ENCODE measurements at regions not wholly inside any gene's neighbourhood (a gene's known extent, or its start where the extent isn't known, plus 50 kb on each side); places are given as distances from the start of the nearest gene placed in this dataset.

DNA sequence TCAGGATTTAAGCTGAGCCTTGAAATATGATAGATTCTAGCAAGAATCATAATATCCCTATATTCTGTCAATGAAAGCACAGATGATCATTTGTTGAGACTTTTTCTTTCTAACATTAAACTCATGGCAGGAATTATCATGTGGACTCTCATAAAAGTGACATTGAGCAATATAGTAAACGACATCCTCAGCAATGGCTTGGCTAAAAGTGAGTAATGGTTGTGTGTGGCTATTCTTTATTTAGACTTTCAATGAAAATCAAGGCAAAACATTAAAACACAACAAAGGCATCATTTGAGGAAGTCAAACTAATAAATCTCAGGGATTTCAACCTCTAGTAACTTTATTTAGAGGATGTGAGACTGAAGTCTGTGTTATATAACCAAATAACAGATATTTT is 257.8 kb upstream of the ADGRL4 start:
- TF ChIP-seq POLR2A (IDR thresholded peaks at IDR 0.05) (no peak), POLR2AphosphoS5 (IDR thresholded peaks at IDR 0.05) (no peak)
- TF ChIP-seq, protein P1, sequence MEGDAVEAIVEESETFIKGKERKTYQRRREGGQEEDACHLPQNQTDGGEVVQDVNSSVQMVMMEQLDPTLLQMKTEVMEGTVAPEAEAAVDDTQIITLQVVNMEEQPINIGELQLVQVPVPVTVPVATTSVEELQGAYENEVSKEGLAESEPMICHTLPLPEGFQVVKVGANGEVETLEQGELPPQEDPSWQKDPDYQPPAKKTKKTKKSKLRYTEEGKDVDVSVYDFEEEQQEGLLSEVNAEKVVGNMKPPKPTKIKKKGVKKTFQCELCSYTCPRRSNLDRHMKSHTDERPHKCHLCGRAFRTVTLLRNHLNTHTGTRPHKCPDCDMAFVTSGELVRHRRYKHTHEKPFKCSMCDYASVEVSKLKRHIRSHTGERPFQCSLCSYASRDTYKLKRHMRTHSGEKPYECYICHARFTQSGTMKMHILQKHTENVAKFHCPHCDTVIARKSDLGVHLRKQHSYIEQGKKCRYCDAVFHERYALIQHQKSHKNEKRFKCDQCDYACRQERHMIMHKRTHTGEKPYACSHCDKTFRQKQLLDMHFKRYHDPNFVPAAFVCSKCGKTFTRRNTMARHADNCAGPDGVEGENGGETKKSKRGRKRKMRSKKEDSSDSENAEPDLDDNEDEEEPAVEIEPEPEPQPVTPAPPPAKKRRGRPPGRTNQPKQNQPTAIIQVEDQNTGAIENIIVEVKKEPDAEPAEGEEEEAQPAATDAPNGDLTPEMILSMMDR (IDR thresholded peaks at IDR 0.05) = no peak

Measured in prostate gland (tissue), 2 donors.